Activated CD8-positive, alpha-beta memory T cell treated with anti-CD3 and anti-CD28 coated beads, Interleukin-2, amount 50 U/mL, for 48 hours (primary cell): ENCODE measurements at regions not wholly inside any gene's neighbourhood (a gene's known extent, or its start where the extent isn't known, plus 50 kb on each side); places are given as distances from the start of the nearest gene placed in this dataset.
A peak's percentile ranks its signal among the peaks of the same experiment; 100 is the strongest.

Experiments
- DNase-seq: peaks from one replicate; pipeline ENCODE4 v3.0.0-alpha.2; 2020

- peak; percentile 69 for DNase-seq
Observed at GRCh38 chr6:170160031-170160627, 130.7 kb downstream of the DLL1 start.

GRCh38 chr6:170159022-170159965 is 131.6 kb downstream of the DLL1 start:
- no peak for DNase-seq

GRCh38 chr6:170158296-170159021 is 132.4 kb downstream of the DLL1 start:
- DNase-seq = no peak

- DNase-seq = no peak
Observed at GRCh38 chr6:170157567-170158218, 133.2 kb downstream of the DLL1 start.

GRCh38 chr6:170156448-170157375 is 134.2 kb downstream of the DLL1 start:
- DNase-seq = no peak

- no peak for DNase-seq
Observed at GRCh38 chr6:170155464-170156196, 135.2 kb downstream of the DLL1 start.

- DNase-seq = no peak
Observed at GRCh38 chr6:170153436-170154319, 137.2 kb downstream of the DLL1 start.

- DNase-seq = no peak
Observed at GRCh38 chr6:170152989-170153388, 137.9 kb downstream of the DLL1 start.

- DNase-seq = no peak
Observed at GRCh38 chr6:170152124-170152926, 138.6 kb downstream of the DLL1 start.

GRCh38 chr6:170151804-170152123 is 139.1 kb downstream of the DLL1 start:
- DNase-seq = no peak

GRCh38 chr6:170151321-170151771 is 139.5 kb downstream of the DLL1 start:
- DNase-seq = no peak

GRCh38 chr6:170150590-170150945 is 140.3 kb downstream of the DLL1 start:
- no peak for DNase-seq

GRCh38 chr6:170149681-170150589 is 140.9 kb downstream of the DLL1 start:
- DNase-seq = no peak

GRCh38 chr6:170148709-170149470 is 142.0 kb downstream of the DLL1 start:
- DNase-seq = no peak

GRCh38 chr6:170147832-170148708 is 142.8 kb downstream of the DLL1 start:
- peak; percentile 81 for DNase-seq

GRCh38 chr6:170147056-170147787 is 143.7 kb downstream of the DLL1 start:
- peak; percentile 57 for DNase-seq
